Erythroblast (primary cell): ENCODE measurements at regions not wholly inside any gene's neighbourhood (a gene's known extent, or its start where the extent isn't known, plus 50 kb on each side); places are given as distances from the start of the nearest gene placed in this dataset.

ENCODE experiments used
- GATA1 ChIP-seq: IDR thresholded peaks from 2 replicates; pipeline ENCODE4 v1.6.1; 2011; ENCODE audit warnings: low read depth, mild to moderate bottlenecking, control low read depth, low read length, moderate library complexity
- POLR2A ChIP-seq: IDR thresholded peaks from 2 replicates; pipeline ENCODE4 v1.6.1; 2011; ENCODE audit warnings: mild to moderate bottlenecking, low read length

GRCh38 chr11:109870297-109870696 is 222.9 kb upstream of the ZC3H12C start:
- TF ChIP-seq POLR2A (no peak), GATA1 (no peak)
